CD14-positive monocyte (primary cell): ENCODE measurements at regions not wholly inside any gene's neighbourhood (a gene's known extent, or its start where the extent isn't known, plus 50 kb on each side); places are given as distances from the start of the nearest gene placed in this dataset.
A peak's percentile ranks its signal among the peaks of the same experiment; 100 is the strongest.

ENCODE experiments used
- DNase-seq, 3 donors: peaks; one replicate each; pipeline ENCODE4 v3.0.0-alpha.2; 2011 to 2022
- H2AFZ ChIP-seq: 2 replicates; pipeline ENCODE4 v1.6.0; 2012; ENCODE audit warnings: mild to moderate bottlenecking, low read depth, low read length, inconsistent platforms; ENCODE audit not compliant: insufficient read depth, poor library complexity, severe bottlenecking
- H3K27ac ChIP-seq, 2 donors: 1 replicate in 1 of 2; 2 replicates in 1 of 2; pipeline ENCODE4 v1.5.1; 2012 to 2013; ENCODE audit warnings: low read length in 2 of 2, control low read depth in 1 of 2, inconsistent platforms in 1 of 2, low read depth in 1 of 2, mild to moderate bottlenecking in 1 of 2
- H3K27me3 ChIP-seq, 2 donors: one replicate each; pipeline versions ENCODE4 v1.6.0 to v1.6.1; 2011 to 2013; ENCODE audit warnings: low read length in 2 of 2; ENCODE audit not compliant: control insufficient read depth in 2 of 2, insufficient read depth in 2 of 2
- H3K36me3 ChIP-seq, 2 donors: replicated peaks in 1 of 2; 1 replicate in 1 of 2; 2 replicates in 1 of 2; pipeline versions ENCODE4 v1.5.1 to v1.6.1; 2012 to 2013; ENCODE audit warnings: low read length in 2 of 2, control low read depth in 1 of 2, inconsistent platforms in 1 of 2, mild to moderate bottlenecking in 1 of 2; ENCODE audit not compliant: insufficient read depth in 2 of 2, control insufficient read depth in 1 of 2
- H3K4me1 ChIP-seq, 2 donors: 1 replicate in 1 of 2; 2 replicates in 1 of 2; pipeline versions ENCODE4 v1.5.1 to v1.6.1; 2012 to 2013; ENCODE audit warnings: low read length in 2 of 2, control low read depth in 1 of 2, inconsistent platforms in 1 of 2, mild to moderate bottlenecking in 1 of 2, moderate library complexity in 1 of 2; ENCODE audit not compliant: insufficient read depth in 2 of 2, control insufficient read depth in 1 of 2
- H3K4me2 ChIP-seq: replicated peaks from 2 replicates; pipeline ENCODE3; 2012; ENCODE audit warnings: low read length, moderate library complexity, mild to moderate bottlenecking; ENCODE audit not compliant: poor library complexity, severe bottlenecking; ENCODE audit errors: extremely low read depth
- H3K4me3 ChIP-seq, 3 experiments: fragments of 200-600 bp in 1 of 3; sonication (generic) in 1 of 3; replicated peaks in 1 of 3; 1 replicate in 2 of 3; 2 replicates in 1 of 3; pipeline ENCODE4 v1.5.1; 2011 to 2013; ENCODE audit warnings: low read length in 3 of 3, mild to moderate bottlenecking in 3 of 3, control low read depth in 2 of 3, low read depth in 2 of 3, inconsistent platforms in 1 of 3, moderate library complexity in 1 of 3
- H3K79me2 ChIP-seq: 2 replicates; pipeline ENCODE4 v1.6.0; 2012; ENCODE audit warnings: mild to moderate bottlenecking, control low read depth, inconsistent platforms, low read length, moderate library complexity; ENCODE audit not compliant: insufficient read depth
- H3K9ac ChIP-seq: 2 replicates; pipeline ENCODE4 v1.6.0; 2017; ENCODE audit warnings: low read length, mild to moderate bottlenecking; ENCODE audit not compliant: insufficient read depth, poor library complexity, severe bottlenecking
- H3K9me3 ChIP-seq, 2 donors: replicated peaks in 1 of 2; 1 replicate in 1 of 2; 2 replicates in 1 of 2; pipeline versions ENCODE4 v1.5.1 to v1.6.1; 2012 to 2013; ENCODE audit warnings: low read length in 2 of 2, control low read depth in 1 of 2; ENCODE audit not compliant: control insufficient read depth in 1 of 2, insufficient read depth in 1 of 2
- H4K20me1 ChIP-seq: 2 replicates; pipeline ENCODE4 v1.6.0; 2012; ENCODE audit warnings: mild to moderate bottlenecking, low read length, control low read depth, moderate library complexity; ENCODE audit not compliant: insufficient read depth
- H3K27ac Mint-ChIP-seq, 7 donors: one replicate each; pipeline ENCODE4 v1.8.0; 2020; ENCODE audit warnings: mild to moderate bottlenecking in 7 of 7, mixed read lengths in 7 of 7, moderate library complexity in 6 of 7, inconsistent platforms in 2 of 7
- H3K27me3 Mint-ChIP-seq, 3 donors: one replicate each; pipeline ENCODE4 v1.8.0; 2021 to 2022; ENCODE audit warnings: low read depth in 3 of 3, mild to moderate bottlenecking in 3 of 3, mixed read lengths in 3 of 3, moderate library complexity in 3 of 3, inconsistent platforms in 1 of 3
- H3K36me3 Mint-ChIP-seq, 2 donors: one replicate each; pipeline ENCODE4 v1.8.0; 2020; ENCODE audit warnings: mixed read lengths in 2 of 2, inconsistent platforms in 1 of 2, mild to moderate bottlenecking in 1 of 2
- H3K4me1 Mint-ChIP-seq: one replicate; pipeline ENCODE4 v1.8.0; 2020; ENCODE audit warnings: mild to moderate bottlenecking, mixed read lengths
- H3K4me3 Mint-ChIP-seq, 2 donors: one replicate each; pipeline ENCODE4 v1.8.0; 2020; ENCODE audit warnings: mild to moderate bottlenecking in 2 of 2, mixed read lengths in 2 of 2, moderate library complexity in 1 of 2
- H3K9me3 Mint-ChIP-seq, 7 donors: one replicate each; pipeline ENCODE4 v1.8.0; 2020 to 2022; ENCODE audit warnings: mixed read lengths in 7 of 7, mild to moderate bottlenecking in 6 of 7, moderate library complexity in 6 of 7, inconsistent platforms in 2 of 7
- CTCF ChIP-seq: fragments of 200-600 bp; IDR thresholded peaks from one replicate; pipeline ENCODE4 v1.8.0; 2022; ENCODE audit warnings: antibody characterized with exemption, mild to moderate bottlenecking
- WGBS: methylation state at CpG from one replicate; pipeline ENCODE4 v1.1.5; 2013; ENCODE audit warnings: missing lambda C conversion rate; ENCODE audit not compliant: insufficient coverage; 5-methylcytosine and 5-hydroxymethylcytosine counted together
- intact Hi-C, 2 donors: fragments of 100-400 bp; cut with micrococcal nuclease; formaldehyde crosslinking; loops; one replicate each; pipeline versions ENCODE4 v1.15.0 to v1.15.1; 2023

GRCh38 chr20:53881362-53881761 is 189.0 kb downstream of the BCAS1 start:
- H3K9ac ChIP-seq = no peak overlapping the region
- peaks cover 0 to 6% (median 1%) of the 10 kb centered on the region in 3 donors for H3K27me3 Mint-ChIP-seq
- no peaks in the 10 kb centered on the region for H3K9me3 Mint-ChIP-seq
- no peaks in the 10 kb centered on the region for H3K79me2 ChIP-seq
- intact Hi-C loops = no loop called here
- H3K36me3 ChIP-seq = no peaks in the 10 kb centered on the region
- H3K36me3 Mint-ChIP-seq = no peaks in the 10 kb centered on the region
- no CpG with 5 or more reads among the region's 3 CpGs for WGBS
- no peak overlapping the region for H3K4me3 Mint-ChIP-seq
- H3K27ac Mint-ChIP-seq = peak overlapping the region in 1 of 7 donors; percentile 7
- no peak overlapping the region for H3K4me3 ChIP-seq
- no peaks in the 10 kb centered on the region for H4K20me1 ChIP-seq
- H3K4me1 Mint-ChIP-seq = peaks cover 14% of the 10 kb centered on the region
- H3K4me2 ChIP-seq = no peak overlapping the region
- no peaks in the 10 kb centered on the region for H3K27me3 ChIP-seq
- DNase-seq = no peak
- no peak for TF ChIP-seq CTCF
- no peaks in the 10 kb centered on the region for H3K9me3 ChIP-seq
- no peak overlapping the region for H2AFZ ChIP-seq
- H3K27ac ChIP-seq = no peak overlapping the region
- peaks cover 6 to 10% of the 10 kb centered on the region in 2 donors for H3K4me1 ChIP-seq

GRCh38 chr20:53880108-53880641 is 190.2 kb downstream of the BCAS1 start:
- no peak for DNase-seq
- Mint-ChIP-seq H3K4me1 (peaks cover 20% of the 10 kb centered on the region), H3K9me3 (peaks cover 0 to 6% (median 3%) of the 10 kb centered on the region in 7 donors), H3K27ac (peak overlapping the region in 2 of 7 donors; percentile 27 to 44), H3K4me3 (no peak overlapping the region), H3K27me3 (peaks cover 0 to 6% (median 1%) of the 10 kb centered on the region in 3 donors), H3K36me3 (no peaks in the 10 kb centered on the region)
- Histone ChIP-seq H3K9me3 (no peaks in the 10 kb centered on the region), H3K27me3 (no peaks in the 10 kb centered on the region), H3K4me2 (peak overlapping the region; percentile 35), H2AFZ (peak overlapping the region; percentile 72), H3K27ac (no peak overlapping the region), H3K79me2 (no peaks in the 10 kb centered on the region), H3K4me3 (no peak overlapping the region), H3K9ac (no peak overlapping the region), H3K36me3 (no peaks in the 10 kb centered on the region), H4K20me1 (no peaks in the 10 kb centered on the region), H3K4me1 (peaks cover 9 to 10% of the 10 kb centered on the region in 2 donors)
- 33% methylated on average over 2 of the region's 9 CpGs for whole genome bisulfite sequencing
- no peak for TF ChIP-seq CTCF
- intact Hi-C loops = no loop called here
